ENCODE measurements at regions not wholly inside any gene's neighbourhood (a gene's known extent, or its start where the extent isn't known, plus 50 kb on each side); places are given as distances from the start of the nearest gene placed in this dataset.
A peak's percentile ranks its signal among the peaks of the same experiment; 100 is the strongest.

DNA sequence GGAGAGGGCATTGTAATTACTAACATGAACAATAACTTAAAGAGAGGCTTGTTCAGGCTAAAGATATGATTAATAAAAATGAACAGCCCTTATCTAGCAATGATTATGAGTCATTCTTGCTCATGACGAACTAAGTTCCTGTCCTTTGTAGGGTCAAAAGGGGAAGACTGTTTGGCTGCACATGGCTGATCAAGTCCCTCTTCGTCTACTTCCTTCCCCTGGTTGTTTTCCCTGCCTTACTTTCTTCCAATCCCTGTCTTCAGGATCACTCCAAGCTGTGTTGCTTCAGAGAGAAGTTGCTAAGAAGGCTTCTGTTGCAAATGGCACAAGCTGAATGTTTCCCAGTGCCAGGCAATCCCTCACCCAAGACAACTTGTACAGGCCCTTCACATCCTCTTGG, 115.0 kb upstream of the HS3ST1 start (continued):
- peak; percentile 93 for TF ChIP-seq FOSL1 (IDR thresholded peaks at IDR 0.05; ENCODE audit: low read depth)
- no peak for TF ChIP-seq POLR2A (IDR thresholded peaks at IDR 0.05; ENCODE audit: borderline replicate concordance, extremely low read depth, insufficient read depth, insufficient read length)
- TF ChIP-seq CEBPB (IDR thresholded peaks at IDR 0.05; ENCODE audit: low read depth) = peak; percentile 70; the same call in 1 of the 2 replicates

- Histone ChIP-seq H3K27ac (ENCODE audit: low read depth, low read length) (peak overlapping the region; percentile 96), H3K4me2 (ENCODE audit: low read length) (peak overlapping the region; percentile 62), H3K9me2 (ENCODE audit: insufficient read depth) (no peaks in the 10 kb centered on the region), H3K36me3 (ENCODE audit: control insufficient read depth in 1 of 2, insufficient read depth in 2 of 2, low read length in 2 of 2) (no peaks in the 10 kb centered on the region), H2AFZ (ENCODE audit: low read depth, low read length, poor library complexity, severe bottlenecking) (no peak overlapping the region), H3K4me1 (ENCODE audit: control insufficient read depth in 1 of 2, insufficient read depth in 2 of 2, low read length in 2 of 2) (peaks cover 53 to 79% of the 10 kb centered on the region in 2 experiments), H3K9ac (ENCODE audit: low read length) (peak overlapping the region; percentile 64), H3K4me3 (replicated peaks in 1 of 2; ENCODE audit: low read depth in 1 of 2, low read length in 2 of 2) (no peak overlapping the region; a peak in 1 of 4 replicates), H3K27me3 (ENCODE audit: insufficient read depth, low read length) (no peaks in the 10 kb centered on the region), H3K9me3 (ENCODE audit: control insufficient read depth in 1 of 2, insufficient read depth in 1 of 2, low read depth in 1 of 2, low read length in 2 of 2) (no peaks in the 10 kb centered on the region), H3K79me2 (ENCODE audit: insufficient read depth, low read length) (no peaks in the 10 kb centered on the region), H4K20me1 (ENCODE audit: insufficient read depth) (no peaks in the 10 kb centered on the region)
- DNase-seq (ENCODE audit: low read depth, low spot score) = peak; percentile 43
- intact Hi-C loops (cut with micrococcal nuclease) = loop anchor here (5.0 to 10.0 kb wide), 2 partner anchors 72 to 159 kb away; no protein-coding TSS in a partner anchor
- no TSS peak for BruUV-seq (replicated peaks)
- TF ChIP-seq EGR1 (IDR thresholded peaks at IDR 0.05; ENCODE audit: low read depth) (no peak), ELF1 (IDR thresholded peaks at IDR 0.05; ENCODE audit: borderline replicate concordance, low read depth) (no peak), CBX3 (IDR thresholded peaks at IDR 0.05; ENCODE audit: low read depth) (no peak), YY1 (IDR thresholded peaks at IDR 0.05; ENCODE audit: extremely low read depth, insufficient replicate concordance, low read depth, low read length) (no peak), ZFX (IDR thresholded peaks at IDR 0.05) (no peak), TCF7L2 (IDR thresholded peaks at IDR 0.05; ENCODE audit: borderline replicate concordance, extremely low read depth, insufficient read depth, insufficient read length) (no peak), EZH2 (IDR thresholded peaks at IDR 0.05) (no peak), RAD21 (IDR thresholded peaks at IDR 0.05; ENCODE audit: low read depth) (no peak), FOSL1 (IDR thresholded peaks at IDR 0.05; ENCODE audit: low read depth) (peak; percentile 65; the same call in 1 of the 2 replicates), JUND (IDR thresholded peaks at IDR 0.05) (peak; percentile 47), EZH2phosphoT487 (IDR thresholded peaks at IDR 0.05; ENCODE audit: borderline replicate concordance) (no peak), POLR2A (IDR thresholded peaks at IDR 0.05; ENCODE audit: borderline replicate concordance, extremely low read depth, insufficient read depth, insufficient read length) (no peak), SP1 (IDR thresholded peaks at IDR 0.05; ENCODE audit: low read depth) (peak; percentile 56; the same call in 1 of the 2 replicates), MAX (IDR thresholded peaks at IDR 0.05) (no peak), SIN3A (IDR thresholded peaks at IDR 0.05; ENCODE audit: low read depth) (0 out of 2 replicates have a peak, but pooled peaks have one; percentile 31), ZNF274 (IDR thresholded peaks at IDR 0.05; ENCODE audit: low read depth, low read length) (no peak), SRF (IDR thresholded peaks at IDR 0.05; ENCODE audit: low read depth) (no peak)
- TF ChIP-seq, protein P1, sequence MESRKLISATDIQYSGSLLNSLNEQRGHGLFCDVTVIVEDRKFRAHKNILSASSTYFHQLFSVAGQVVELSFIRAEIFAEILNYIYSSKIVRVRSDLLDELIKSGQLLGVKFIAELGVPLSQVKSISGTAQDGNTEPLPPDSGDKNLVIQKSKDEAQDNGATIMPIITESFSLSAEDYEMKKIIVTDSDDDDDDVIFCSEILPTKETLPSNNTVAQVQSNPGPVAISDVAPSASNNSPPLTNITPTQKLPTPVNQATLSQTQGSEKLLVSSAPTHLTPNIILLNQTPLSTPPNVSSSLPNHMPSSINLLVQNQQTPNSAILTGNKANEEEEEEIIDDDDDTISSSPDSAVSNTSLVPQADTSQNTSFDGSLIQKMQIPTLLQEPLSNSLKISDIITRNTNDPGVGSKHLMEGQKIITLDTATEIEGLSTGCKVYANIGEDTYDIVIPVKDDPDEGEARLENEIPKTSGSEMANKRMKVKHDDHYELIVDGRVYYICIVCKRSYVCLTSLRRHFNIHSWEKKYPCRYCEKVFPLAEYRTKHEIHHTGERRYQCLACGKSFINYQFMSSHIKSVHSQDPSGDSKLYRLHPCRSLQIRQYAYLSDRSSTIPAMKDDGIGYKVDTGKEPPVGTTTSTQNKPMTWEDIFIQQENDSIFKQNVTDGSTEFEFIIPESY (IDR thresholded peaks at IDR 0.05; ENCODE audit: extremely low read depth, insufficient replicate concordance, low read length) = no peak
- POLR2A ChIA-PET = interaction anchor here (0.9 to 3.8 kb wide), 7 partner anchors 36 to 123 kb away, joined by 3 to 32 read pairs (median 9); partner anchors contain the start of gene HS3ST1
- CTCF ChIA-PET = interaction anchor here (1.5 kb wide), 1 partner anchor 81 kb away, joined by 5 read pairs; no protein-coding TSS in a partner anchor
- peak; percentile 22; the same call in 1 of the 2 replicates for ATAC-seq
- RAD21 ChIA-PET (ENCODE audit: low non-redundant PET in 1 of 2, low total read pairs in 2 of 2, uncharacterized antibody in 2 of 2, unreplicated experiment in 2 of 2) = interaction anchor here in 1 of 2 experiments (2.2 kb wide), 1 partner anchor 81 kb away, joined by 9 read pairs; no protein-coding TSS in a partner anchor
Observed at GRCh38 chr4:11542952-11543351, 114.3 kb upstream of the HS3ST1 start.
